Vagina (tissue), 2 donors: ENCODE measurements at regions not wholly inside any gene's neighbourhood (a gene's known extent, or its start where the extent isn't known, plus 50 kb on each side); places are given as distances from the start of the nearest gene placed in this dataset.
"Not testable (repeated sequence)": the region's sequence is repeated elsewhere in the genome, so short reads cannot be mapped to it uniquely, and the experiment has no call there.

Experiments
- DNase-seq, 2 donors: peaks; one replicate each; pipeline ENCODE4 v3.0.0-alpha.2; 2017; ENCODE audit errors: extremely low spot score in 2 of 2
- H3K27ac ChIP-seq: fragments of 200-600 bp; sonication (generic); one replicate; pipeline ENCODE4 v1.5.1; 2019
- H3K27me3 ChIP-seq: fragments of 200-600 bp; sonication (generic); one replicate; pipeline ENCODE4 v1.5.1; 2019
- H3K36me3 ChIP-seq, 2 donors: fragments of 200-600 bp; sonication (generic); one replicate each; pipeline ENCODE4 v1.5.1; 2017 to 2019
- H3K4me1 ChIP-seq: fragments of 200-600 bp; sonication (generic); one replicate; pipeline ENCODE4 v1.5.1; 2019
- H3K4me3 ChIP-seq, 2 donors: fragments of 200-600 bp; sonication (generic); 1 replicate in 1 of 2; 2 replicates in 1 of 2; pipeline ENCODE4 v1.5.1; 2016 to 2019
- H3K9me3 ChIP-seq: fragments of 200-600 bp; sonication (generic); one replicate; pipeline ENCODE4 v1.5.1; 2019
- POLR2A ChIP-seq, 2 donors: fragments of 450-650 bp; IDR thresholded peaks; one replicate each; pipeline ENCODE4 v1.6.1; 2017; ENCODE audit warnings: antibody characterized with exemption in 2 of 2, mild to moderate bottlenecking in 2 of 2, moderate library complexity in 2 of 2
- POLR2AphosphoS5 ChIP-seq, 2 donors: sonication (generic); formaldehyde crosslinking; IDR thresholded peaks; one replicate each; pipeline ENCODE4 v1.9.0; 2017; ENCODE audit warnings: antibody characterized with exemption in 2 of 2, mild to moderate bottlenecking in 2 of 2, low read depth in 1 of 2; ENCODE audit not compliant: insufficient read depth in 1 of 2
- intact Hi-C: fragments of 100-400 bp; cut with DNase I; formaldehyde crosslinking; loops from one replicate; pipeline ENCODE4 v1.15.1; 2023
- TF ChIP-seq, protein P1 (sequence below), 3 experiments: fragments of 450-650 bp in 2 of 3; fragments of 200-600 bp in 1 of 3; sonication (generic) in 1 of 3; IDR thresholded peaks; one replicate each; pipeline ENCODE4 v1.5.1; 2017 to 2019; ENCODE audit warnings: antibody characterized with exemption in 3 of 3, mild to moderate bottlenecking in 2 of 3, moderate library complexity in 2 of 3

DNA sequence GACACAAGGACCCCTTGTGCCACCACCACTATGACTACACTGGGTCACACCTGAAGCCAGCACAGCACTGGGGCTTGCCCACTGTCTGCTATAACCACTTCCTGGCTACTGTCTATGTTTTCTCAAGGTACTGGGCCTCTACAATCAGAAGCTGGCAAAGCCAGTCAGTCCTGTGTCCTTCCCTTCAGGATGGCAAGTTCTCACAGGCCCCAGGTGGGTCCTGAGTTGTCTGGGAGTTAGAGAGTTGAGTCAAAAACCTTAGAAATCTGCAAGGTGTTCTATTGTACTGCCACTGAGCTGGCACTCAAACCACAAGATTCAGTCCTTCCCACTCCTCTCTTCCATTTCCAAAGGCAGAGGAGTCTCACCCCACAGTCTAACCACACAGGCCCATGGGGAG is 705.5 kb downstream of the IPMK start:
- Histone ChIP-seq H3K36me3 (no peaks in the 10 kb centered on the region), H3K4me1 (no peaks in the 10 kb centered on the region), H3K4me3 (no peak overlapping the region), H3K9me3 (no peaks in the 10 kb centered on the region), H3K27ac (no peak overlapping the region), H3K27me3 (no peaks in the 10 kb centered on the region)
- intact Hi-C loops = no loop called here
- no peak for DNase-seq
- TF ChIP-seq, protein P1, sequence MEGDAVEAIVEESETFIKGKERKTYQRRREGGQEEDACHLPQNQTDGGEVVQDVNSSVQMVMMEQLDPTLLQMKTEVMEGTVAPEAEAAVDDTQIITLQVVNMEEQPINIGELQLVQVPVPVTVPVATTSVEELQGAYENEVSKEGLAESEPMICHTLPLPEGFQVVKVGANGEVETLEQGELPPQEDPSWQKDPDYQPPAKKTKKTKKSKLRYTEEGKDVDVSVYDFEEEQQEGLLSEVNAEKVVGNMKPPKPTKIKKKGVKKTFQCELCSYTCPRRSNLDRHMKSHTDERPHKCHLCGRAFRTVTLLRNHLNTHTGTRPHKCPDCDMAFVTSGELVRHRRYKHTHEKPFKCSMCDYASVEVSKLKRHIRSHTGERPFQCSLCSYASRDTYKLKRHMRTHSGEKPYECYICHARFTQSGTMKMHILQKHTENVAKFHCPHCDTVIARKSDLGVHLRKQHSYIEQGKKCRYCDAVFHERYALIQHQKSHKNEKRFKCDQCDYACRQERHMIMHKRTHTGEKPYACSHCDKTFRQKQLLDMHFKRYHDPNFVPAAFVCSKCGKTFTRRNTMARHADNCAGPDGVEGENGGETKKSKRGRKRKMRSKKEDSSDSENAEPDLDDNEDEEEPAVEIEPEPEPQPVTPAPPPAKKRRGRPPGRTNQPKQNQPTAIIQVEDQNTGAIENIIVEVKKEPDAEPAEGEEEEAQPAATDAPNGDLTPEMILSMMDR (IDR thresholded peaks at IDR 0.05) = no peak
- TF ChIP-seq POLR2A (IDR thresholded peaks at IDR 0.05) = no peak
- TF ChIP-seq POLR2AphosphoS5 (IDR thresholded peaks at IDR 0.05; ENCODE audit: insufficient read depth in 1 of 2, low read depth in 1 of 2) = no peak

DNA sequence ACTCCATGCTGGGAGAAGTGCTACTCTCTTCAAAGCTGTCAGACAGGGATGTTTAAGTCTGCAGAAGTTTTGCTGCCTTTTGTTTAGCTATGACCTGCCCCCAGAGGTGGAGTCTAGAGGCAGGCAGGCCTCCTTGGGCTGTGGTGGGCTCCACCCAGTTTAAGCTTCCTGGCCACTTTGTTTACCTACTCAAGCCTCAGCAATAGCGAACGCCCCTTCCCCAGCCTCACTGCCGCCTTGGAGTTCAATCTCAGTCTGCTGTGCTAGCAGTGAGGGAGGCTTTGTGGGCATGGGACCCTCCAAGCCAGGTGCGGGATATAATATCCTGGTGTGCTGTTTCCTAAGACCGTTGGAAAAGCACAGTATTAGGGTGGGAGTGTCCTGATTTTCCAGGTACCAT is 715.9 kb downstream of the IPMK start:
- H3K36me3 ChIP-seq, intact Hi-C loops, H3K27ac ChIP-seq, DNase-seq, H3K27me3 ChIP-seq, H3K4me1 ChIP-seq, H3K4me3 ChIP-seq, H3K9me3 ChIP-seq: not testable (repeated sequence)

DNA sequence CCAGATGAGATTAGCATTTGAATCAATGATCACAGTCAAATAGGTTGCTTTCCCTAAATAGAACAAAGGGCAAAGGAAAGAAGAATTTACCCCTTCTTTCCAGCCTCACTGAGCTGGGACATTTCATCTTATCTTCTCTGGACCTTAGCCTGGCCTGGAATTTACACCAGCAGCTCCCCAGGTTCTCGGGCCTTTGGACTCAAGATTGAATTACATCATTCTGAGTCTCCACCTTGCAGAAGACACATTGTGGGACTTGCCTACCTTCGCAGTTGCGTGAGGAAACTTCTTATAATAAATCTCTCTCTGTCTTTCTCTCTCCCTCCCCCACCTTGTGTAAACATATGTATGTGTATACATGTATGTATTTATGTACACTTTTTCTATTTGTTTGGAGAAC is 732.4 kb downstream of the IPMK start:
- Histone ChIP-seq H3K4me1 (no peaks in the 10 kb centered on the region), H3K27me3 (no peaks in the 10 kb centered on the region), H3K4me3 (no peak overlapping the region), H3K27ac (no peak overlapping the region), H3K9me3 (no peaks in the 10 kb centered on the region), H3K36me3 (no peaks in the 10 kb centered on the region)
- intact Hi-C loops = no loop called here
- TF ChIP-seq POLR2A (IDR thresholded peaks at IDR 0.05) (no peak), POLR2AphosphoS5 (IDR thresholded peaks at IDR 0.05; ENCODE audit: insufficient read depth in 1 of 2, low read depth in 1 of 2) (no peak)
- TF ChIP-seq, protein P1 (IDR thresholded peaks at IDR 0.05) = no peak
- DNase-seq = no peak

DNA sequence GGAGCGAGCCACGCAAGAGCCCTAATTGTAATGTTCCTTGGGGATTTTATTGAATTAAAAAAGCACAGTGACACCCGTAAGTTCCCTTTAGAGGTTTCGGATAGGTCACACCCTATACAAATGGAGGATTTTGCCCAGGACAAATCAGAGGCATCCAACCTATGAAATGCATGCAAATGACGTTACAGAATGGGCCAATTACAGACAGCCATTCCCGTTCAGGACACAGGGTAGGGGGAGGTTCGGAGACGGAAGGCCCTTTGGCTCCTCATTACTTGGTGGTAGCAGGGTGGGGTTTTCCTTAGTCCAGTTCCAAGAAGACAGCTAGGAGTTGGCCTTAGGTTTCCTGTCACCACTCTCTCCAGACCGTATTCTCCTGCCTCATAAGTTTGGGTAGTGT is 754.1 kb downstream of the IPMK start:
- no peaks in the 10 kb centered on the region for H3K9me3 ChIP-seq
- no peak for TF ChIP-seq POLR2AphosphoS5 (IDR thresholded peaks at IDR 0.05; ENCODE audit: insufficient read depth in 1 of 2, low read depth in 1 of 2)
- TF ChIP-seq POLR2A (IDR thresholded peaks at IDR 0.05) = no peak
- TF ChIP-seq, protein P1 (IDR thresholded peaks at IDR 0.05) = no peak
- no peaks in the 10 kb centered on the region for H3K36me3 ChIP-seq
- DNase-seq = no peak
- H3K4me3 ChIP-seq = no peak overlapping the region
- H3K4me1 ChIP-seq = no peaks in the 10 kb centered on the region
- no peak overlapping the region for H3K27ac ChIP-seq
- intact Hi-C loops = no loop called here
- no peaks in the 10 kb centered on the region for H3K27me3 ChIP-seq

DNA sequence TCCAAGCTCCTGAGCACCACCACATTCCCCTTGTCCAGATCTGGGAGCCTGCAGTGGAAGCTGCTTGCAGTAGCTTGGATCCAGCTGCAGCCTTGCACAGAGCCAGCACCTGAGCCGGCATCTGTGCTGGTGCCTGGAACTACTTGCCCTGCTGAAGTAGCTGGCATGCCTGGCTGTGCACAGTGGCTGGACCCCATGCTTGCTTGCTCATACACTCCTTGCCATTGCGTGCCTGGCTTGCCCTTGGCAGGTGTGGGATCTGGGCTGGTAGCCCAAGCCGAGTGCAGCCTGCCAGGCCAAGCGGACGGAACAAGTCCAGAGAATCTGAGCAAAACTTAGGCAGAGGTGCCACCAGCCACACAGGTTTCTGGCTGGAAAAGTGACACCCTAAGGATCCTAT is 759.9 kb downstream of the IPMK start:
- H3K4me1 ChIP-seq = no peaks in the 10 kb centered on the region
- no peak overlapping the region for H3K27ac ChIP-seq
- H3K27me3 ChIP-seq = no peaks in the 10 kb centered on the region
- H3K36me3 ChIP-seq = no peaks in the 10 kb centered on the region
- H3K9me3 ChIP-seq = no peaks in the 10 kb centered on the region
- intact Hi-C loops = no loop called here
- no peak for DNase-seq
- H3K4me3 ChIP-seq = no peak overlapping the region
- TF ChIP-seq POLR2A (IDR thresholded peaks at IDR 0.05) (no peak), POLR2AphosphoS5 (IDR thresholded peaks at IDR 0.05; ENCODE audit: insufficient read depth in 1 of 2, low read depth in 1 of 2) (no peak)
- TF ChIP-seq, protein P1 (IDR thresholded peaks at IDR 0.05) = no peak
